ENCODE measurements at regions not wholly inside any gene's neighbourhood (a gene's known extent, or its start where the extent isn't known, plus 50 kb on each side); places are given as distances from the start of the nearest gene placed in this dataset.

DNA sequence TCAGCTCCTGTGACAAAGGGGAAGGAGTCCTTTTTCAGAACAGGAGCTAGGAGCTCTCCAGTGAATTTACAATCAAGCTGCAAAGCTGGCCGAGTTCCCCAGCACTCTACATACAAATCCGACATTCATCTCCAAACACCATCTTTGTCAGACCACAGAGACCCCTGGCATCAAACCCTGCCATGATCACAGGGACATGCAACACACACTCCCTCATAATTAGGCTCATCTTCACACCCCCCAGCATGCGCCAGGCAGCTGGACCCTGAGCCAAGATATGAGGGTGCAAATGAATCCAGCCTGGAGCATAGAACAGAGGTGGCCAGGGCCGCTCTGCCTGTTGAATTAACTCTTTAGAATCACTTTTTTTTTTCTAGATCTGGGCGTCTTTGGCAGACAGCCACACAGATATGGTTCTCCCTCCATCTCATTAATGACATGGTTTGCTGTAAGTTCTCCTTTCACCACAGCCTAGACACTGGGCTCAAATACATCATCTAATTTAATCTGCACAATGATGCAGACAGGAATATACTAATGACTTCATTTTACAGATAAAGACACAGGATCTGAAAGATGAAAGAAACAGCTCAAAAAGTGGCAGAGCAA lies 366.3 kb downstream of the NPIPA8 start:
- no peaks in the 10 kb centered on the region for H3K4me1 ChIP-seq (ENCODE audit: insufficient read depth, low read length)
- no peak overlapping the region for H2AFZ ChIP-seq (ENCODE audit: low read length)
- no peak overlapping the region for H3K9ac ChIP-seq (ENCODE audit: insufficient read depth, low read depth, low read length)
- H4K20me1 ChIP-seq (ENCODE audit: insufficient read depth, low read length), result no peaks in the 10 kb centered on the region
- in situ Hi-C loops (cut with HindIII; ENCODE audit: extremely low pct_ligation_motif_present, low pct_unique_long_range_greater_than_20kb), result no loop called here
- H3K79me2 ChIP-seq (ENCODE audit: insufficient read depth, low read length), result no peaks in the 10 kb centered on the region
- intact Hi-C loops (cut with micrococcal nuclease; ENCODE audit: unreplicated experiment), result no loop called here
- WGBS (ENCODE audit: low lambda C conversion rate), result 0% methylated on average over 5 of the region's 5 CpGs
- H3K4me3 ChIP-seq (replicated peaks in 1 of 3; ENCODE audit: insufficient read depth in 1 of 3, low read depth in 2 of 3, low read length in 3 of 3), result no peak overlapping the region
- no peak for ATAC-seq
- DNase-seq (ENCODE audit: low spot score), result no peak
- TF ChIP-seq, protein P1, sequence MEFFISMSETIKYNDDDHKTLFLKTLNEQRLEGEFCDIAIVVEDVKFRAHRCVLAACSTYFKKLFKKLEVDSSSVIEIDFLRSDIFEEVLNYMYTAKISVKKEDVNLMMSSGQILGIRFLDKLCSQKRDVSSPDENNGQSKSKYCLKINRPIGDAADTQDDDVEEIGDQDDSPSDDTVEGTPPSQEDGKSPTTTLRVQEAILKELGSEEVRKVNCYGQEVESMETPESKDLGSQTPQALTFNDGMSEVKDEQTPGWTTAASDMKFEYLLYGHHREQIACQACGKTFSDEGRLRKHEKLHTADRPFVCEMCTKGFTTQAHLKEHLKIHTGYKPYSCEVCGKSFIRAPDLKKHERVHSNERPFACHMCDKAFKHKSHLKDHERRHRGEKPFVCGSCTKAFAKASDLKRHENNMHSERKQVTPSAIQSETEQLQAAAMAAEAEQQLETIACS (CRISPR knock-in tag; IDR thresholded peaks at IDR 0.05), result no peak
- TF ChIP-seq BHLHE40 (IDR thresholded peaks at IDR 0.05; ENCODE audit: low read length) (no peak), AGO2 (optimal IDR thresholded peaks at IDR 0.05; ENCODE audit: low read depth, low read length) (no peak), ZBTB8A (CRISPR knock-in tag; IDR thresholded peaks at IDR 0.05; ENCODE audit: borderline replicate concordance, low read depth) (no peak), POLR2G (IDR thresholded peaks at IDR 0.05; ENCODE audit: low read depth, low read length) (no peak), TOE1 (CRISPR knock-in tag; IDR thresholded peaks at IDR 0.05) (no peak), ZNF530 (CRISPR knock-in tag; IDR thresholded peaks at IDR 0.05; ENCODE audit: low read depth) (no peak), ZFP36L2 (CRISPR knock-in tag; IDR thresholded peaks at IDR 0.05) (no peak)
- TF ChIP-seq, protein P2, sequence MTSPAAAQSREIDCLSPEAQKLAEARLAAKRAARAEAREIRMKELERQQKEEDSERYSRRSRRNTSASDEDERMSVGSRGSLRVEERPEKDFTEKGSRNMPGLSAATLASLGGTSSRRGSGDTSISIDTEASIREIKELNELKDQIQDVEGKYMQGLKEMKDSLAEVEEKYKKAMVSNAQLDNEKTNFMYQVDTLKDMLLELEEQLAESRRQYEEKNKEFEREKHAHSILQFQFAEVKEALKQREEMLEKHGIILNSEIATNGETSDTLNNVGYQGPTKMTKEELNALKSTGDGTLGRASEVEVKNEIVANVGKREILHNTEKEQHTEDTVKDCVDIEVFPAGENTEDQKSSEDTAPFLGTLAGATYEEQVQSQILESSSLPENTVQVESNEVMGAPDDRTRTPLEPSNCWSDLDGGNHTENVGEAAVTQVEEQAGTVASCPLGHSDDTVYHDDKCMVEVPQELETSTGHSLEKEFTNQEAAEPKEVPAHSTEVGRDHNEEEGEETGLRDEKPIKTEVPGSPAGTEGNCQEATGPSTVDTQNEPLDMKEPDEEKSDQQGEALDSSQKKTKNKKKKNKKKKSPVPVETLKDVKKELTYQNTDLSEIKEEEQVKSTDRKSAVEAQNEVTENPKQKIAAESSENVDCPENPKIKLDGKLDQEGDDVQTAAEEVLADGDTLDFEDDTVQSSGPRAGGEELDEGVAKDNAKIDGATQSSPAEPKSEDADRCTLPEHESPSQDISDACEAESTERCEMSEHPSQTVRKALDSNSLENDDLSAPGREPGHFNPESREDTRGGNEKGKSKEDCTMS (CRISPR knock-in tag; conservative IDR thresholded peaks at IDR 0.05), result no peak
- TF ChIP-seq, protein P3, sequence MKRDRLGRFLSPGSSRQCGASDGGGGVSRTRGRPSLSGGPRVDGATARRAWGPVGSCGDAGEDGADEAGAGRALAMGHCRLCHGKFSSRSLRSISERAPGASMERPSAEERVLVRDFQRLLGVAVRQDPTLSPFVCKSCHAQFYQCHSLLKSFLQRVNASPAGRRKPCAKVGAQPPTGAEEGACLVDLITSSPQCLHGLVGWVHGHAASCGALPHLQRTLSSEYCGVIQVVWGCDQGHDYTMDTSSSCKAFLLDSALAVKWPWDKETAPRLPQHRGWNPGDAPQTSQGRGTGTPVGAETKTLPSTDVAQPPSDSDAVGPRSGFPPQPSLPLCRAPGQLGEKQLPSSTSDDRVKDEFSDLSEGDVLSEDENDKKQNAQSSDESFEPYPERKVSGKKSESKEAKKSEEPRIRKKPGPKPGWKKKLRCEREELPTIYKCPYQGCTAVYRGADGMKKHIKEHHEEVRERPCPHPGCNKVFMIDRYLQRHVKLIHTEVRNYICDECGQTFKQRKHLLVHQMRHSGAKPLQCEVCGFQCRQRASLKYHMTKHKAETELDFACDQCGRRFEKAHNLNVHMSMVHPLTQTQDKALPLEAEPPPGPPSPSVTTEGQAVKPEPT (CRISPR knock-in tag; IDR thresholded peaks at IDR 0.05; ENCODE audit: low read depth), result no peak
- no TSS peak for BruUV-seq (replicated peaks)
- H3K36me3 ChIP-seq (replicated peaks in 1 of 2; ENCODE audit: control insufficient read depth in 1 of 2, insufficient read depth in 2 of 2, low read length in 2 of 2), result no peaks in the 10 kb centered on the region
- H3K4me2 ChIP-seq (ENCODE audit: low read depth, low read length), result no peak overlapping the region
- no peaks in the 10 kb centered on the region for H3K9me3 ChIP-seq (ENCODE audit: low read length)
- no peak overlapping the region for H3K27ac ChIP-seq (ENCODE audit: extremely low read length, insufficient read depth, low read length)
- FAIRE-seq, result no peak
- 0 out of 5 replicates have a peak, but pooled peaks cover 1 to 2% of the 10 kb centered on the region in 2 experiments for H3K27me3 ChIP-seq (ENCODE audit: control insufficient read depth in 1 of 2, insufficient read depth in 2 of 2, low read length in 2 of 2)
- CTCF ChIA-PET (ENCODE audit: low intra/inter-chr PET ratio, low total read pairs), result no interaction called here
- POLR2A ChIA-PET, result no interaction called here

Measured in HepG2 (cell line).